GM21367 (cell line): ENCODE measurements at regions not wholly inside any gene's neighbourhood (a gene's known extent, or its start where the extent isn't known, plus 50 kb on each side); places are given as distances from the start of the nearest gene placed in this dataset.
"Not testable (repeated sequence)": the region's sequence is repeated elsewhere in the genome, so short reads cannot be mapped to it uniquely, and the experiment has no call there.

ENCODE experiments used
- ATAC-seq: cut with Tn5 transposase; IDR thresholded peaks from one replicate; pipeline ENCODE4 v1.9.1; 2021; ENCODE audit not compliant: unreplicated experiment

GRCh38 chr18:76307293-76307690, 187.8 kb downstream of the ZNF516 start:
- no peak for ATAC-seq

DNA sequence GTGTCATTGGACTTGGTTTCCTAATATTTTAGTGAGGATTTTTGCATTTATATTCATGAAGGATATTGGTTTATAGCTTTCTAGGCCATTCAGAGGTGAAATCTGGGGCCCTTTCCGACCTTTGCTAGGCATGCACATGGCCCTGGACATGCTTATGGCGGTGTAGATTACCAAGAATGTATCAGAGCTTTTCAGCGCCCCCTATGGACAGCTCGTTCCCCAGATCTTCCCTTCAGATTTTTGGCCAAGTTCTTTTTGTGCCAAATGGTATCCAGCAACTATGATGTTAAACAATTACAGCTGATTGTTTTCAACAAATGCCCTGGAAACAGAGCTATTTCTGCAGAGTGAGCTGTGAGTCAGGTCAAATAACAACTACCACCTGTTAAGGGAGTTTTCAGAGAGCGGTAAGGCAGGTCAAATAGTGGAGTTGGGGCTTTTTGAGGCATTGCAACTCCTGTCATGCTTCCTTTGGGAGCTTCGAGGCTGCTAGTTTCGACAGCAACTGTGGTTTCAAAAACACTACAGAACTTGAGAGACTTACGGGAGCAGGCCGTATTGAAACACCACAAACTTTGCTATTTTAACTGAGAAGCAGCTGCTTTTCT, 188.3 kb downstream of the ZNF516 start:
- no peak for ATAC-seq

DNA sequence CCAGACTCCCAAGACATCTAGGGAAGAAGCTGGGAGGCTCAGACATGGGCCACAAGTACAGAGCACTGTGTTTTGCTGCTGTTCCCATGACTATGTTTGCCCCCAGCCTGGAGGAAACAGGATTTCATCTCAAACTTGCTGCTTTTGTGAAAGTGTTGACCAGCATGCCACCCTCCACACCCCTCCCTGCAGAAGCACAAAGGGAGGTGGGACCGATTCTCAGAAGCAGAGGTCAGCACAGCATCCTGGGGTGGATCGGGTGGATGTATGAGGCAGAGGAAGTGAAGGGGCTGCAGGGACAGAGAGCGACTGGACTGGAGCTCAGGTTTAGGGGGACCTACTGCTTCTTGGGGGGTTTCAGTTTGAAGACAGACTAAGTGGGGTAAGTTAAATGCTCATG, 209.2 kb downstream of the ZNF516 start:
- no peak for ATAC-seq

DNA sequence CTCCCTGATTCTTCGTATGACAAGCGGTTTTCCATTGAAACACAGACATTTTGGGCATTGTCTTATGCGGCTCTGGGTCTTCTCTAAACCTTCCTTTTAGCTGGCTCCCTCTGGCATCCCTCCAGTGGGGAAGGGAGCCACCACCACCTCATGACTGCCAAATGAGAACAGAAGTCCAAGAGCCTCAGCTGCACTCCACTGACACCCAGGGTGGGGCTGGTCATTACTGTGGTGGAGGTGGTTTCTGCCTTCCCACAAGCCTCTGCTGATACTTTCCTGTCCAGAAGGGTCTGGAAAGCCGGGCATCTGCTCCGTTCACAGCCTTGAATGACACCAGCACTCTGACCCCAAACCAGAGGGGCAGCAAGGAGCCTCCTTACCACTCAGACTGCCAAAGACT, 213.5 kb downstream of the ZNF516 start:
- ATAC-seq = no peak

DNA sequence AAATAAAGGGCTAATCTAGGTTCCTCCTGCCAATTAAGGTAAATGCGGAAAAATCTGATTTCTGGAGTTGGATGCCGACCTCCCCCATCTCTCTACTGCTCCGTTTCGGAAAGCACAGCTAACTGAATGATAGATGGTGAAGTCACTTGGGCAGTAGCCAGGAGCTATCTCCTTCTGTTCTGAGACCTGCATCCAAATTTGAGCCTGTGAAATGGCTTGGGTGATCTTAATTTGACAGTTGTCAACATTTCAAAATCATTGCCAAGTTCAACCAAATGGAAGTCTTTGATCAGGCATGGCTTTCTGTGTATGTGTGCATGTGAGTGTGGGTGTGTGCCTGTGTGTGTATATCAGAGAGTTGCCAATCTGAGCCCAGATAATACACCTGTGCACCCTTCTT, 217.2 kb downstream of the ZNF516 start:
- no peak for ATAC-seq

- ATAC-seq = no peak
Observed at GRCh38 chr18:76275727-76276313, 219.2 kb downstream of the ZNF516 start.

- no peak for ATAC-seq
Observed at GRCh38 chr18:76274468-76275289, 220.4 kb downstream of the ZNF516 start.

DNA sequence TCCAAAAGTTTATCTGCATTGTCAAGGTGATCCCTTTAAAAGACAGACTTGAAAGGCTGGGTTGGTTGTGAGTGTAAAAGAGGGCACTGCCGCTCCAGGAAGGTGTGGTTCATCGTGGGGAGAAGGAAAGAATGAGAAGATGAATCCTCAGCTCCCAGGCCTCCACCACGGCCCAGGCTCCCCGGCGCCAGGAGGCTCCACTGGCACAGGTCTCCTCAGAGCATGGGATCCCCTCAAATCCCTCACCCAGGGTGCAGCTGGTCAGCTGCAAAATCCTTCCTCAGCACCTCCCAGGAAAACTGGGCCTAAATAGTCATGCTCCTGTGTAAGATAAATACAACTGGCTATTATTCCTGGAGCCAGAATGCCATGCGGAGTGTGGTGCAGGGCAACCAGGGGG, 221.1 kb downstream of the ZNF516 start:
- ATAC-seq = no peak

DNA sequence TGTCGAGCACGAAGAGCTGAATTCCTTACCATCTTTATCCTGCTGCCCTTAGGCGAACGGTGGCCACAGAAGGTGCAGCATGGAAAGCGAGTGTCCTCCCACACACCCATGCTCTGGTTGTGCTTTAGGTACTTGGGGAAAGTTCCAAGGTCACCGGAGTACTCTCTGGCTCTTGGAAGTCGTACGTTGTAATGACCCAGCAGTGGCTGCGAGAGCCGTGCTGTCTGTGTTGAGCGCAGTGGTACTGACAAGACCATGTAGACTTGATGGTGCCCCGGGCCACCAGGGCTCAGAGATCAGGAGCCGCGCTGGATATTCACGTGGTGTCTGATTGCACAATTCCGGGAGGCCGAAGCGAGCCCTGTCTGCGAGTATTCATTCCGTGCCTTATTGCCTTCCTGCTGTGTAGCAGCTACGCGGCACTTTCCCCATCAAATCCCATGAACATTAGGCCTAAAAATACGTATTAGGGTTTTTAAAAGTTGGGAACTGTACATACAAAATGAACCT, 222.0 kb downstream of the ZNF516 start:
- no peak for ATAC-seq

GRCh38 chr18:76267423-76267822, 227.6 kb downstream of the ZNF516 start:
- not testable (repeated sequence) for ATAC-seq

- ATAC-seq = no peak
Observed at GRCh38 chr18:76266236-76266991, 228.6 kb downstream of the ZNF516 start.

- ATAC-seq = no peak
Observed at GRCh38 chr18:76265497-76266235, 229.4 kb downstream of the ZNF516 start.

DNA sequence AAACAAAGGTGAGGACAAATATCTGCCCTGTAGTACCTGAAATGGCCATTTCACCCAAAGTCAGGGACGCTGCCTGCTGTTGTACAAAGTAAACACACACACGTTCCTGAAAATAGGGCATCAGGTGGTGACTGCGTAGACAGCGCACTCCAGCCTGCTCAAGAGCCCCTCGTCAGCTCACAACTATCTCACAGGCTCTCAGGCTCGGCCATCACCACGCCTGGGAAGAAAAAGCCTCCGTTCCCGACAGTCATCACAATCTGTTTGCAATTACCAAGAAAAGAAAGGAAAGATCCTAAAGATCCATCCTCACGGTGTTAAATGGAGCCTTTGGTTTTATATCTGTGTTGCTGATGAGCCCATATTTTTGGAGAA, 230.2 kb downstream of the ZNF516 start:
- no peak for ATAC-seq

- no peak for ATAC-seq
Observed at GRCh38 chr18:76264198-76264875, 230.7 kb downstream of the ZNF516 start.

GRCh38 chr18:76263046-76264005, 231.7 kb downstream of the ZNF516 start:
- ATAC-seq = no peak

GRCh38 chr18:76260941-76261472, 234.0 kb downstream of the ZNF516 start:
- no peak for ATAC-seq

DNA sequence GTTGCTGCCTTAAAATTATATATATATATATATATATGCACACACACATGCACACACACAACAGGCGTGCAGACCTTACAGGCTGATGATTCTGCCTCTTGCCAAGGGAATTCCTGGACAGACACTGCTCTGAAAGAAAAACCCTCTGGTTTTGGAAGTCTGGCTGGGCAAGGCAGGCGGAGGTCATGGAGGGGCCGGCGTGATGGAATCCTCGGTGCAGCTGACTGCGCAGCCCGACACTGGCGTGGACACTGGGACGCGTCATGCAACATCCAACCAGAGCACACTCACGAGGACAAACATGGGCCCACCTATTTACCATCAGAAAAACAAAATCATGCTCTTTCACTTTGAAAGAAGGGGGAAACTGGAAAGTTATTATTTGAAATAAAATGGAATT, 235.3 kb downstream of the ZNF516 start:
- ATAC-seq = no peak

- no peak for ATAC-seq
Observed at GRCh38 chr18:76259096-76259495, 235.9 kb downstream of the ZNF516 start.

GRCh38 chr18:76258209-76258608, 236.8 kb downstream of the ZNF516 start:
- no peak for ATAC-seq
